Bronchial epithelial cell (primary cell): ENCODE measurements at regions not wholly inside any gene's neighbourhood (a gene's known extent, or its start where the extent isn't known, plus 50 kb on each side); places are given as distances from the start of the nearest gene placed in this dataset.
A peak's percentile ranks its signal among the peaks of the same experiment; 100 is the strongest.

Experiments
- DNase-seq: peaks from one replicate; pipeline ENCODE4 v3.0.0-alpha.2; 2010; ENCODE audit warnings: low read depth
- FAIRE-seq: peaks from 2 replicates; lab custom pipeline; 2011; peaks lifted over from hg19 to GRCh38; lab: Jason Lieb, UNC
- H3K27me3 ChIP-seq: 2 replicates; pipeline ENCODE4 v1.5.1; 2011; ENCODE audit warnings: low read length; ENCODE audit not compliant: control insufficient read depth, insufficient read depth
- H3K36me3 ChIP-seq: 2 replicates; pipeline ENCODE4 v1.5.1; 2011; ENCODE audit warnings: low read length; ENCODE audit not compliant: control insufficient read depth, insufficient read depth
- H3K4me3 ChIP-seq: 2 replicates; pipeline ENCODE4 v1.5.1; 2011; ENCODE audit warnings: mild to moderate bottlenecking, low read depth, low read length, control low read depth
- TF ChIP-seq, protein P1 (sequence below): IDR thresholded peaks from 2 replicates; pipeline ENCODE4 v1.5.1; 2011; ENCODE audit warnings: mild to moderate bottlenecking, moderate library complexity, low read length, control low read depth, inconsistent platforms; ENCODE audit not compliant: insufficient read depth, severe bottlenecking

DNA sequence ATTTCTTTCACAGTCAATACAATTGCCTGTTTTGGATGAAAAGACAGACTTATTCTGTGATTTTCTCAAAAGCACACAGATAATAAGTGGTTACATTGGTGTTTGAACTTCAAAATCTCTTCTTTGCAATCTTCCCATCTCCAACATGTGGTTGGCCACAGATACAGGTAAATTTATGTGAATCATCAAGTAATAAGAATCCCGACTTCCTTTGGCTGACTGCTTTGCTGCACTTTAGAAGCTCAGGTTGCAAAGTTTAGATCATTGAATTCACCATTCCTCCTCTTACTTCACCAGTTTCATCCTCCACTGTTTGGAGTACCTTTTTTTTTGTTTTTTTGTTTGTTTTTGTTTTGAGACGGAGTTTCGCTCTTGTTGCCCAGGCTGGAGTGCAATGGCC lies 56.5 kb upstream of the ADRB2 start:
- DNase-seq (no peak), FAIRE-seq (no peak)
- Histone ChIP-seq H3K27me3 (no peaks in the 10 kb centered on the region), H3K4me3 (no peak overlapping the region), H3K36me3 (no peaks in the 10 kb centered on the region)
- TF ChIP-seq, protein P1, sequence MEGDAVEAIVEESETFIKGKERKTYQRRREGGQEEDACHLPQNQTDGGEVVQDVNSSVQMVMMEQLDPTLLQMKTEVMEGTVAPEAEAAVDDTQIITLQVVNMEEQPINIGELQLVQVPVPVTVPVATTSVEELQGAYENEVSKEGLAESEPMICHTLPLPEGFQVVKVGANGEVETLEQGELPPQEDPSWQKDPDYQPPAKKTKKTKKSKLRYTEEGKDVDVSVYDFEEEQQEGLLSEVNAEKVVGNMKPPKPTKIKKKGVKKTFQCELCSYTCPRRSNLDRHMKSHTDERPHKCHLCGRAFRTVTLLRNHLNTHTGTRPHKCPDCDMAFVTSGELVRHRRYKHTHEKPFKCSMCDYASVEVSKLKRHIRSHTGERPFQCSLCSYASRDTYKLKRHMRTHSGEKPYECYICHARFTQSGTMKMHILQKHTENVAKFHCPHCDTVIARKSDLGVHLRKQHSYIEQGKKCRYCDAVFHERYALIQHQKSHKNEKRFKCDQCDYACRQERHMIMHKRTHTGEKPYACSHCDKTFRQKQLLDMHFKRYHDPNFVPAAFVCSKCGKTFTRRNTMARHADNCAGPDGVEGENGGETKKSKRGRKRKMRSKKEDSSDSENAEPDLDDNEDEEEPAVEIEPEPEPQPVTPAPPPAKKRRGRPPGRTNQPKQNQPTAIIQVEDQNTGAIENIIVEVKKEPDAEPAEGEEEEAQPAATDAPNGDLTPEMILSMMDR, result no peak

DNA sequence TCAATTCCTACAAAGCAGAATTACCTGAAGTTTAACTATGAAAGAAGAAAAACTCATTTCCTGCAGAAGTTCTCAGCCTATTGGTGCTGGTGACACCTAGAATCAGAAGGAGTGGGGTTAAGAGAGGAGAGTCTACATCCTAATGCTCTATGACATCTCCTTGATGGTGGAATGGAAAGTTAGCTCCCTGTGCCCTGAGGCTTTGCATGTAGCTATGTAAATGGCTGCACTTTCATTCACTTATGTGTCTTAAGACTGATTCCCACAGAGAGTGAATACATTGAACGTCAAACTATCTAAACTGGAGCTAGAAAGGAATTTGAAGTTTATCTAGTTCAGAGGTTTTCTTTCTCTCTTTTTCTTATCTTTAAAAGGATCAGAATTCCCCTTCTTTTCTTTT lies 52.1 kb upstream of the ADRB2 start:
- DNase-seq (no peak), FAIRE-seq (no peak)
- H3K27me3 ChIP-seq, result no peaks in the 10 kb centered on the region
- TF ChIP-seq, protein P1, result no peak
- no peaks in the 10 kb centered on the region for H3K36me3 ChIP-seq
- H3K4me3 ChIP-seq, result no peak overlapping the region

GRCh38 chr5:148776261-148776660 lies 50.1 kb upstream of the ADRB2 start:
- Histone ChIP-seq H3K27me3 (no peaks in the 10 kb centered on the region), H3K4me3 (no peak overlapping the region), H3K36me3 (no peaks in the 10 kb centered on the region)
- TF ChIP-seq, protein P1, result no peak
- peak; percentile 35 for DNase-seq
- no peak for FAIRE-seq
